Esophagus muscularis mucosa (tissue), 4 donors: ENCODE measurements at regions not wholly inside any gene's neighbourhood (a gene's known extent, or its start where the extent isn't known, plus 50 kb on each side); places are given as distances from the start of the nearest gene placed in this dataset.

Experiments used
- DNase-seq: peaks from one replicate; pipeline ENCODE4 v3.0.0-alpha.2; 2017; ENCODE audit errors: extremely low spot score
- H3K27ac ChIP-seq, 4 donors: fragments of 200-600 bp; sonication (generic); replicated peaks in 1 of 4; 1 replicate in 3 of 4; 2 replicates in 1 of 4; pipeline ENCODE4 v1.5.1; 2016 to 2019; ENCODE audit warnings: mild to moderate bottlenecking in 1 of 4
- H3K27me3 ChIP-seq, 4 donors: fragments of 200-600 bp; sonication (generic); one replicate each; pipeline versions ENCODE4 v1.5.1 to v1.6.0; 2016 to 2019
- H3K36me3 ChIP-seq, 4 donors: fragments of 200-600 bp; sonication (generic); one replicate each; pipeline ENCODE4 v1.5.1; 2016 to 2019
- H3K4me1 ChIP-seq, 4 donors: fragments of 200-600 bp; sonication (generic); one replicate each; pipeline ENCODE4 v1.5.1; 2016 to 2019
- H3K4me3 ChIP-seq, 4 donors: fragments of 200-600 bp; sonication (generic); 1 replicate in 2 of 4; 2 replicates in 2 of 4; pipeline ENCODE4 v1.5.1; 2016 to 2019; ENCODE audit warnings: mild to moderate bottlenecking in 4 of 4, moderate library complexity in 1 of 4
- H3K9me3 ChIP-seq, 4 donors: fragments of 200-600 bp; sonication (generic); 1 replicate in 3 of 4; 2 replicates in 1 of 4; pipeline ENCODE4 v1.5.1; 2016 to 2019
- EP300 ChIP-seq: sonication (generic); formaldehyde crosslinking; IDR thresholded peaks from one replicate; pipeline ENCODE4 v1.6.1; 2017; ENCODE audit warnings: antibody characterized with exemption
- POLR2A ChIP-seq: fragments of 450-650 bp; IDR thresholded peaks from one replicate; pipeline ENCODE4 v1.6.1; 2017; ENCODE audit warnings: antibody characterized with exemption, moderate library complexity, mild to moderate bottlenecking, low read depth
- POLR2AphosphoS5 ChIP-seq, 2 donors: sonication (generic); formaldehyde crosslinking; IDR thresholded peaks; one replicate each; pipeline ENCODE4 v1.6.1; 2017; ENCODE audit warnings: antibody characterized with exemption in 2 of 2
- WGBS: methylation state at CpG from one replicate; pipeline ENCODE4 v1.1.5; 2018; 5-methylcytosine and 5-hydroxymethylcytosine counted together
- intact Hi-C: fragments of 100-400 bp; cut with DNase I; formaldehyde crosslinking; loops from one replicate; pipeline ENCODE4 v1.15.1; 2023
- TF ChIP-seq, protein P1 (sequence below), 3 experiments: fragments of 200-600 bp in 2 of 3; fragments of 450-650 bp in 1 of 3; sonication (generic) in 2 of 3; IDR thresholded peaks; one replicate each; pipeline ENCODE4 v1.5.1; 2017 to 2019; ENCODE audit warnings: antibody characterized with exemption in 3 of 3, mild to moderate bottlenecking in 2 of 3, moderate library complexity in 1 of 3

DNA sequence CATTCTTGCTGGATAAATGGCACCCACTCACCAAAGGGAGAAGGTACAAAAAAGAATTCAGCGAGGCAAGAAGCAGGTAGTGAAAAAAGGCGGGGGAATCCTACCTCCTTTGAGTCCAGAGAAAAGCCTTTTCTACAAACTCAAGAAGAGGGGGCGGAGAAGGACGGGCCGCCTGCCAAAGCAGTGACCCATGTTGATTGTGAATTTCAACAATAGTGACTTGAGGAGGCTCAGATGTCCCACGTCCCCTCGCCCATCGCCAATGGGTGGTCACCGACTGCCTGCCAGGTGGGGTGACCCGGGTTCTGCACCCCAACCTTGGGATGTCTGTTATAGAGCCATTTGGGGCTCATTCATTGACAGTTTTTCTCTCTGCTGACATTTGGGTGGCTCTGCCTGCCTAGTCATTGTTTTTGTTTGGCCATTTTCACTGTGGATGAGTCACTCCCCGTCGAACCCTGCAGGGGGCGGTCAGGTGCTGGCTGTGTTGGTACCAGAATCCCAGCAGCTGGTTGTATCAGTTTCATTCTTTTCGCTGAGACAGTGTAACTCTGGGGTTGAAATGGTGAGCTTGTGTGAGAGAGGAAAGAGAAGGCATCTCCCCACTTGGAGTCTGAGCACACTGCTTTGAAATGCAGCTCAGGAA lies 163.4 kb upstream of the NCAM1 start:
- Histone ChIP-seq H3K27ac (no peak overlapping the region), H3K4me3 (no peak overlapping the region), H3K9me3 (no peaks in the 10 kb centered on the region), H3K36me3 (no peaks in the 10 kb centered on the region), H3K4me1 (peaks cover 25 to 50% (median 46%) of the 10 kb centered on the region in 4 donors), H3K27me3 (no peaks in the 10 kb centered on the region)
- no peak for TF ChIP-seq POLR2A
- TF ChIP-seq, protein P1, sequence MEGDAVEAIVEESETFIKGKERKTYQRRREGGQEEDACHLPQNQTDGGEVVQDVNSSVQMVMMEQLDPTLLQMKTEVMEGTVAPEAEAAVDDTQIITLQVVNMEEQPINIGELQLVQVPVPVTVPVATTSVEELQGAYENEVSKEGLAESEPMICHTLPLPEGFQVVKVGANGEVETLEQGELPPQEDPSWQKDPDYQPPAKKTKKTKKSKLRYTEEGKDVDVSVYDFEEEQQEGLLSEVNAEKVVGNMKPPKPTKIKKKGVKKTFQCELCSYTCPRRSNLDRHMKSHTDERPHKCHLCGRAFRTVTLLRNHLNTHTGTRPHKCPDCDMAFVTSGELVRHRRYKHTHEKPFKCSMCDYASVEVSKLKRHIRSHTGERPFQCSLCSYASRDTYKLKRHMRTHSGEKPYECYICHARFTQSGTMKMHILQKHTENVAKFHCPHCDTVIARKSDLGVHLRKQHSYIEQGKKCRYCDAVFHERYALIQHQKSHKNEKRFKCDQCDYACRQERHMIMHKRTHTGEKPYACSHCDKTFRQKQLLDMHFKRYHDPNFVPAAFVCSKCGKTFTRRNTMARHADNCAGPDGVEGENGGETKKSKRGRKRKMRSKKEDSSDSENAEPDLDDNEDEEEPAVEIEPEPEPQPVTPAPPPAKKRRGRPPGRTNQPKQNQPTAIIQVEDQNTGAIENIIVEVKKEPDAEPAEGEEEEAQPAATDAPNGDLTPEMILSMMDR (IDR thresholded peaks at IDR 0.05): peak in 1 of 3 experiments; percentile 23
- WGBS: 68% methylated on average over 14 of the region's 14 CpGs
- intact Hi-C loops: loop anchor here (5.0 kb wide), 1 partner anchor 210 kb away; no protein-coding TSS in a partner anchor
- DNase-seq: no peak

DNA sequence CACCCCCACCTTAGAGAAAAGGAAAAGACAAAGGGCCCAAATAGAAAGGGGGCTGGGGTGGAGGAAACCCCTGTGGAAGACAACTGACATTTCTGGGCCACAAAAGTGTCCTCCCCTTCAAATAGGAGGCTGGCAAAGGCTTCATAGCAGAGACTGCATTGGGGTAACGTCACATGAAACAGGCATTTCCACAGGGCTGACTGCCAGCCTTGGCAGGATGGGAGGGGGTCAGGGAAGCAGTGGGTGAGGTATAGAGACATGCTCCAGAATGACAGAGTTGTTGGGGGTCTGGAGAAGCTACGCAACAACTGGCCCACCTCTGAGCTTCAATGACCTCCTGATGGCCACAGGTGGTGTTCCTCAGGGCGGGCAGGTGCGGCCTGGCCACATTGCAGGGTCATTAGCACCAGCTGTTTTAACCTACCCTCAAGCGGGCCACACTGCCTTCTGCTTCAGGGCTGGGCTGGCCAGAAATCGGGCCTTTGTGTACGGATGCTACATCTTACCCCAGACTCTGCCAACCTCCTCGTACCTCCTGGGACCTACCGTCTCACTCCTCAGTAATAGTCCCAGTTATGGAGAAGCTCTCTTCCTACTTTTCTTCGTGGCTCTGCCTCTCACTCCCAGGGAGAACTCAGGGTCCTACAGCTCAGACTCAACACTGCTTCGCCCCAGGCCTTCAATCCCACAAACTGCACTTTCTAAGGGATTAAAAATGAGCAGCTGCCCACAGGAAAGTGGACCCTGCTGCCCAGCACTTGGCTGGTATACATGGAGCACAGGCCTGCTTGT lies 160.0 kb upstream of the NCAM1 start:
- intact Hi-C loops: loop anchor here (10.0 kb wide), 1 partner anchor 506 kb away; no protein-coding TSS in a partner anchor
- Histone ChIP-seq H3K4me1 (peaks cover 15 to 28% (median 22%) of the 10 kb centered on the region in 4 donors), H3K36me3 (no peaks in the 10 kb centered on the region), H3K4me3 (no peak overlapping the region), H3K27ac (no peak overlapping the region), H3K9me3 (no peaks in the 10 kb centered on the region), H3K27me3 (no peaks in the 10 kb centered on the region)
- WGBS: 88% methylated on average over 11 of the region's 11 CpGs
- no peak for DNase-seq
- no peak for TF ChIP-seq POLR2AphosphoS5 (IDR thresholded peaks at IDR 0.05)
- TF ChIP-seq POLR2A: no peak
- TF ChIP-seq, protein P1 (IDR thresholded peaks at IDR 0.05): no peak
- TF ChIP-seq EP300: no peak

DNA sequence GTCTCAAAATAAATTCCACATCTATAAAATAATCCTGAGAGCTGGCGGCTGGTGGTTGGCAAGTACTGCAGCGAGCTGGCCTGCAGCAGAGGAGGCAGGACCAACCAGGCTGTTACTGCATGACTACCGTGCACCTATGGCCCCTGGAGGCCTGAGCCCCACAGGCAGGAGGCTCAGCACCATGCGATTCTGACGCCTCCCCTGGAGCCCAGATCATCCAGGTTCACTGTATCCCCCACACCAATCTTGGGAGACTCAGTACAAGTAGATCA lies 159.5 kb upstream of the NCAM1 start:
- H3K9me3 ChIP-seq: no peaks in the 10 kb centered on the region
- WGBS: 75% methylated on average over 5 of the region's 5 CpGs
- H3K36me3 ChIP-seq: no peaks in the 10 kb centered on the region
- no peaks in the 10 kb centered on the region for H3K27me3 ChIP-seq
- no peak for DNase-seq
- H3K4me1 ChIP-seq: peaks cover 10 to 28% (median 17%) of the 10 kb centered on the region in 4 donors
- intact Hi-C loops: loop anchor here (10.0 kb wide), 1 partner anchor 507 kb away; no protein-coding TSS in a partner anchor
- no peak for TF ChIP-seq POLR2A
- TF ChIP-seq, protein P1 (IDR thresholded peaks at IDR 0.05): no peak
- no peak for TF ChIP-seq EP300
- TF ChIP-seq POLR2AphosphoS5 (IDR thresholded peaks at IDR 0.05): no peak
- H3K4me3 ChIP-seq: no peak overlapping the region
- no peak overlapping the region for H3K27ac ChIP-seq

DNA sequence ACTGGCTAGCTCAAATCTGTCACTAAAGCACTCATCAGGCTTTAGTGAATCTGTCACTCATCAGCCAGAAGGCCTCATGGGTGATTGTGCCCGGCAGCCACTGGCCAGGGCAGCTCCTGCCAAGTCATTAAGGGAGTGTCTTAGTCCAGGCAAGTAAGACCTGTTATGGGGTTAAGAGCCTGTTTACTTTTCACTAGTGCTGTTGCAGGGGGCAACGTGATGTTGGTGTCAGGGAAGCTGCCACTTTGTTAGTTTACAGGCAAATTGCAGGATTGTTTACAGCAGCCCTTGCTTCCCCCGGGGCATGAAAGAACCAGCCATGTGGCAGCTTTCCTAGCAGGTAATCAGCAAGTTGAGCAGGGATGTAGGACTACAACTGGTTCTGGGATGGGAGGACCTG lies 155.6 kb upstream of the NCAM1 start:
- no peaks in the 10 kb centered on the region for H3K36me3 ChIP-seq
- intact Hi-C loops: loop anchor here (10.0 kb wide), 1 partner anchor 511 kb away; no protein-coding TSS in a partner anchor
- no peak for DNase-seq
- TF ChIP-seq EP300 (no peak), POLR2AphosphoS5 (IDR thresholded peaks at IDR 0.05) (no peak), POLR2A (no peak)
- TF ChIP-seq, protein P1 (IDR thresholded peaks at IDR 0.05): no peak
- WGBS: 38% methylated on average over 3 of the region's 3 CpGs
- no peak overlapping the region for H3K27ac ChIP-seq
- H3K27me3 ChIP-seq: no peaks in the 10 kb centered on the region
- H3K9me3 ChIP-seq: no peaks in the 10 kb centered on the region
- no peak overlapping the region for H3K4me3 ChIP-seq
- peaks cover 3 to 45% (median 29%) of the 10 kb centered on the region in 4 donors for H3K4me1 ChIP-seq
